ENCODE measurements at regions not wholly inside any gene's neighbourhood (a gene's known extent, or its start where the extent isn't known, plus 50 kb on each side); places are given as distances from the start of the nearest gene placed in this dataset.

GRCh38 chr4:111323496-111323895, 700.6 kb upstream of the PITX2 start:
- 94% methylated on average over 6 of the region's 6 CpGs; no CpG with 5 or more reads in 1 of the 2 experiments for WGBS, 2 experiments (ENCODE audit: extremely low coverage in 1 of 2, insufficient coverage in 1 of 2, insufficient read length in 1 of 2, insufficient replicate concordance in 2 of 2, low coverage in 1 of 2, low lambda C conversion rate in 2 of 2, missing lambda C conversion rate in 1 of 2)
- no peaks in the 10 kb centered on the region for H3K27me3 ChIP-seq (replicated peaks in 1 of 4; ENCODE audit: control insufficient read depth in 3 of 4, extremely low read depth in 1 of 4, insufficient read depth in 3 of 4, low read length in 3 of 4)
- no peak overlapping the region for H4K8ac ChIP-seq (ENCODE audit: extremely low read depth, insufficient read depth, low read length)
- H3K18ac ChIP-seq (ENCODE audit: extremely low read depth, low read length) = no peak overlapping the region
- no peak overlapping the region for H2BK120ac ChIP-seq (replicated peaks; ENCODE audit: low read depth, low read length)
- no peak overlapping the region for H2AFZ ChIP-seq (ENCODE audit: low read length)
- POLR2A ChIA-PET (ENCODE audit: partially characterized antibody) = no interaction called here
- FAIRE-seq = no peak
- H2BK5ac ChIP-seq (ENCODE audit: low read depth, low read length) = no peak overlapping the region
- H3K4ac ChIP-seq (replicated peaks; ENCODE audit: insufficient read length, low read depth, low read length) = no peak overlapping the region
- H3K79me1 ChIP-seq (ENCODE audit: low read depth, low read length) = no peaks in the 10 kb centered on the region
- no peak overlapping the region for H2BK20ac ChIP-seq (ENCODE audit: low read length)
- H3K36me3 ChIP-seq (ENCODE audit: control insufficient read depth in 2 of 4, insufficient read depth in 4 of 4, low read length in 3 of 4) = no peaks in the 10 kb centered on the region
- no peak overlapping the region for H3K4me2 ChIP-seq (ENCODE audit: insufficient read depth in 1 of 2, low read depth in 2 of 2, low read length in 2 of 2)
- H3K9ac ChIP-seq (replicated peaks in 1 of 4; ENCODE audit: extremely low read depth in 1 of 4, low read depth in 3 of 4, low read length in 3 of 4) = no peak overlapping the region
- no peak overlapping the region for H2BK15ac ChIP-seq (ENCODE audit: low read length)
- H3K4me3 ChIP-seq (ENCODE audit: extremely low read depth in 1 of 4, insufficient read depth in 2 of 4, low read depth in 3 of 4, low read length in 4 of 4) = no peak overlapping the region
- no peak overlapping the region for H3K56ac ChIP-seq (replicated peaks; ENCODE audit: insufficient read length, low read depth, low read length)
- CTCF ChIA-PET (ENCODE audit: partially characterized antibody) = interaction anchor here (0.6 kb wide), 1 partner anchor 699 kb away, joined by 3 read pairs; no protein-coding TSS in a partner anchor
- H3K23me2 ChIP-seq (ENCODE audit: low read depth, low read length) = no peaks in the 10 kb centered on the region
- DNase-seq (ENCODE audit: low read depth in 1 of 2, low spot score in 2 of 2) = no peak
- no peaks in the 10 kb centered on the region for H3K4me1 ChIP-seq (replicated peaks in 1 of 4; ENCODE audit: control insufficient read depth in 3 of 4, insufficient read depth in 4 of 4, low read length in 3 of 4)
- no peak overlapping the region for H4K5ac ChIP-seq (ENCODE audit: insufficient read length, low read depth, low read length)
- H4K91ac ChIP-seq (replicated peaks; ENCODE audit: insufficient read length, low read length) = no peak overlapping the region
- H3K27ac ChIP-seq (ENCODE audit: low read depth, low read length) = no peak overlapping the region
- H4K20me1 ChIP-seq (replicated peaks in 1 of 2; ENCODE audit: control insufficient read depth in 1 of 2, insufficient read depth in 2 of 2, low read length in 2 of 2) = no peaks in the 10 kb centered on the region
- no peaks in the 10 kb centered on the region for H3K9me3 ChIP-seq (ENCODE audit: insufficient read depth in 2 of 2, low read depth in 1 of 2, low read length in 1 of 2)
- no peak overlapping the region for H3K14ac ChIP-seq (ENCODE audit: insufficient read length)
- no peak overlapping the region for H3K23ac ChIP-seq (ENCODE audit: insufficient read length)
- no peak overlapping the region for H2AK5ac ChIP-seq (ENCODE audit: low read depth, low read length)
- H3K79me2 ChIP-seq (ENCODE audit: control insufficient read depth in 1 of 2, insufficient read depth in 2 of 2, low read length in 2 of 2) = no peaks in the 10 kb centered on the region
- no peak overlapping the region for H2BK12ac ChIP-seq (ENCODE audit: low read depth, low read length)
- TF ChIP-seq SP4 (IDR thresholded peaks at IDR 0.05; ENCODE audit: low read length) = no peak
- no peak for TF ChIP-seq ASH2L (IDR thresholded peaks at IDR 0.05; ENCODE audit: low read length)
